ENCODE measurements at regions not wholly inside any gene's neighbourhood (a gene's known extent, or its start where the extent isn't known, plus 50 kb on each side); places are given as distances from the start of the nearest gene placed in this dataset.

DNA sequence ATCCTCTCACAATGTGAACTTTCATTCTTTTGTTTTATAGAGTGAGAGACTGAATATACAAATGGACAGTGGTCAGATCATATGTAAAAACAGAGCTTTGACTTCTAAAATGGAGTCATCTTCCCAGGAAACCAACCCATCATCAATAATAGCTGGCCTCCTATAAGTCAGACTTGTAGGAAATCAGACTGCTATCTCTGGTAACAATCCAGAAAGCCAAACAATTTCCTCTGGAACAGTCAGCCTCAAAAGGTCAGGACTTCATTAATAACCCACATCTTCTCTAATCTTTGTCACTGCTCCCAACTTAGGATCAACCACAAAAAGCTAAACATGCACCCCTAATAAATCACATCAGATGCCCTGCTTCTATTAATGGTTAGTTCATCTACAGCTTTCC lies 227.9 kb upstream of the G2E3 start:
- TF ChIP-seq, protein P1, sequence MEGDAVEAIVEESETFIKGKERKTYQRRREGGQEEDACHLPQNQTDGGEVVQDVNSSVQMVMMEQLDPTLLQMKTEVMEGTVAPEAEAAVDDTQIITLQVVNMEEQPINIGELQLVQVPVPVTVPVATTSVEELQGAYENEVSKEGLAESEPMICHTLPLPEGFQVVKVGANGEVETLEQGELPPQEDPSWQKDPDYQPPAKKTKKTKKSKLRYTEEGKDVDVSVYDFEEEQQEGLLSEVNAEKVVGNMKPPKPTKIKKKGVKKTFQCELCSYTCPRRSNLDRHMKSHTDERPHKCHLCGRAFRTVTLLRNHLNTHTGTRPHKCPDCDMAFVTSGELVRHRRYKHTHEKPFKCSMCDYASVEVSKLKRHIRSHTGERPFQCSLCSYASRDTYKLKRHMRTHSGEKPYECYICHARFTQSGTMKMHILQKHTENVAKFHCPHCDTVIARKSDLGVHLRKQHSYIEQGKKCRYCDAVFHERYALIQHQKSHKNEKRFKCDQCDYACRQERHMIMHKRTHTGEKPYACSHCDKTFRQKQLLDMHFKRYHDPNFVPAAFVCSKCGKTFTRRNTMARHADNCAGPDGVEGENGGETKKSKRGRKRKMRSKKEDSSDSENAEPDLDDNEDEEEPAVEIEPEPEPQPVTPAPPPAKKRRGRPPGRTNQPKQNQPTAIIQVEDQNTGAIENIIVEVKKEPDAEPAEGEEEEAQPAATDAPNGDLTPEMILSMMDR (IDR thresholded peaks at IDR 0.05) = no peak
- TF ChIP-seq EZH2 (IDR thresholded peaks at IDR 0.05) (no peak), EZH2phosphoT487 (IDR thresholded peaks at IDR 0.05) (no peak)

Data from neural progenitor cell (in vitro differentiated cells).